Superior temporal gyrus (tissue), 1 donor: ENCODE measurements at regions not wholly inside any gene's neighbourhood (a gene's known extent, or its start where the extent isn't known, plus 50 kb on each side); places are given as distances from the start of the nearest gene placed in this dataset.
"Not testable (repeated sequence)": the region's sequence is repeated elsewhere in the genome, so short reads cannot be mapped to it uniquely, and the experiment has no call there.

Experiments used
- DNase-seq: peaks from one replicate; pipeline ENCODE4 v3.0.0-alpha.2; 2016; ENCODE audit errors: extremely low spot score

DNA sequence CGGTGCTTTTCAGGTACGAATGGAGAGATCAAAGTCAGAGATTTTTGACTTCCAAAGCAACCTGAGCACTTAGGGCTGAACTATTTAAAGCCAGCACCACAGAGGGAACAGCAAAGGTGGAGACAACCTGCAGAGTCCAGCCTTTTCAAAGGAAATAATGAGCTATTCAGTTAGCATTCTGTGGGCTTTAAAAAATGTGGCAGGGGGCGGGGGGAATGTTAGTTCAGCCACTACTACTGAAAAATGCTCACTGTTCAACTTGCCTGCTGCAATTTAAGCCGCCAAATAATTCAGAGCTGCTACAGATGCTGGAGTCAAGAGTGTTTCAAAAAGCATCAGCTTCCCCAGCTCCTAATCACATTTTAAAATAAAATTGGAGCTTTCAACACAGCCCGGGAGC is 473.3 kb upstream of the PLXNA2 start:
- DNase-seq, result no peak

GRCh38 chr1:208722592-208722991 is 478.4 kb upstream of the PLXNA2 start:
- no peak for DNase-seq

DNA sequence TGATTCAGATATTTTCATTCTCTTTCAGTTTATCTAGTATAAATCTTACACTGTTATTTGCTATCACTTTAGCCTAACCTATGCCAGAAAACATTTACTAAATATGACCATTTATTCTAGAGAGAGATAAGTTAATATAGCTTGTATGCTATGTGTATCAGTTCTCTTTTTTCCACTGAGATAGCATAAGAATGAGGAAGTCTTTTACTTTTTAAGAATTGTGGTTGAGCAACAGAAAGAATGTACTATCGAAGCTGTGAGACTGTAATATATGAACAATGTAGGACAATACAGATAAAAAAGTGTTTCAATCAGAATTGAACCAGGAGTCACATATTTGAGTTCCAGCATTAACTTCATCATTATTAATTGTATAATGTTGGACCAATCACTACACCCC is 479.9 kb upstream of the PLXNA2 start:
- DNase-seq, result no peak

DNA sequence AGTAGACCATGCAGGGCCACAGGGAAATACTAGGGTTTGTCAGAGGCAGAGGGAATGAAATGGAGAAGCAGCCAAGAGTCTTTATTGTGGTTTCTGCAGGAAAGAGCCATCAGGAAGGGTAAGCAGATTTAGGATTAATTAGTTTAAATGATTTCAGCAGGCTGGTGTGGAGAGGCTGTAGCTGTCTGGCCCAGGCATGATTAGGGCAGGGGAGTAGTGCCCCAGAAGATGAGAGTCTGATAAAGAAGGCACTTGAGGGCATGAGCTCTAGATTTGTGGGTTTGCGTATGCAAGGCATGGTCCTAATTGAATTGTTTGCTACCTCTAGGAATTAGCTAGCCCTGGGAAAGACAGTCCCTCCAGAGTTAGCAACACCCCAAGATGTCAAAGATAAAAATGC is 484.6 kb upstream of the PLXNA2 start:
- no peak for DNase-seq

DNA sequence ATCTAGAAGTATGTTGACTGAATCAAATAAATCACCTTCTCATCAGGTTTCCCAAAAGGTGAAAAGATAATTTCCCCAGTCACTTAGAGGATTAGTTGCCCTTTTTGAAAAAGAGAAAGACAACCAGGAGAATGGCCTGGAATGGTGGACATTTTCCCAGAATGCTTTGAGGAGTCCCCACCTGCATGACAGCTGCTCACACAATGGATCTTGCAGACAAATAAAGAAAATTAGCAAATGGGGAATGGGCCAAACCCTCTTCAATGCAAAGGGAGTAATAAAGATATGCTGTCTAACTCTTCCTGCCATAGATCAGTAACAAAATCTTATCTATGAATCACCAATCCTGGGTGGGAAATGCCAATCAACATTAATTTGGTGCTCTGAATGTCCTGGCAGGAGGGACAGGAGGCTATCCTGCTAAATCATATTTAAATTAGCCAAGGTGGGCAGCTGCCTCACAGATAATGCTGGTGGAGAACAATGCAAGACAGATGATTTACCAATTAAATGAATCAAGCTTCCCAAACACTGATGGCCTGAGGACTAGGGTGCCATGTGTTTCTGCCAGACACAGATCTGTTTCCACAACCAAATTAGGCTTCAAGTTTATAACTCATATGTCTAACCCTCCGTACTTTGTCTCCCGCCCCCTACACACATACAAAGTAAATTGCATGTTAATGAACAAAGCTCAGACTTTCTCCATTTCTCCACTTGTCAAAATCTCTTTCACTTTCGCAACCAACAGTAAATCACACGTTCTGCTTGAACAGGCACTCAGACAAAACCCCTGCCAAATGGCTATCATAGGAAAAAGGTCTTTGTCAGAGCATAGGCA is 488.0 kb upstream of the PLXNA2 start:
- DNase-seq, result no peak

- DNase-seq, result no peak
Measured at GRCh38 chr1:208737161-208737560, 493.0 kb upstream of the PLXNA2 start.

DNA sequence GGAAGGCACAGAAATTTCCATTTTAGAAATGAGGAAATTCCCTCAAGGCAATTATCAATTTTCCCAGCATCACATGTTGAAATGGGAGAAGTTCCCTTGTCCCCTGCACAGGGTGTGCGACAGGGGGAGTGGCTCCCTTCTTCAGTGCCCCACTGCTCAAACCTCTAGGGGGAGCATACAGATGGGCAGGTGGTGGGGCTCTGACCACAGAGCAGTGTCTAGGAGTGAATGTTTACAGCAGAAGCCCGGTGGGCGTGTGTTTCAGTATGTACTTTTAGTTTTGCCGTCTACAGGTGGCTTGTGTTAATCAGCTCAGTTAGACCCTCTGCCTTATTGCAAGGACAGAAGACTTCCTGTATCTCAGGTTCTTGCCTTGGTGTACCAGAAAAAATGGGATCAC is 493.7 kb upstream of the PLXNA2 start:
- DNase-seq, result no peak

DNA sequence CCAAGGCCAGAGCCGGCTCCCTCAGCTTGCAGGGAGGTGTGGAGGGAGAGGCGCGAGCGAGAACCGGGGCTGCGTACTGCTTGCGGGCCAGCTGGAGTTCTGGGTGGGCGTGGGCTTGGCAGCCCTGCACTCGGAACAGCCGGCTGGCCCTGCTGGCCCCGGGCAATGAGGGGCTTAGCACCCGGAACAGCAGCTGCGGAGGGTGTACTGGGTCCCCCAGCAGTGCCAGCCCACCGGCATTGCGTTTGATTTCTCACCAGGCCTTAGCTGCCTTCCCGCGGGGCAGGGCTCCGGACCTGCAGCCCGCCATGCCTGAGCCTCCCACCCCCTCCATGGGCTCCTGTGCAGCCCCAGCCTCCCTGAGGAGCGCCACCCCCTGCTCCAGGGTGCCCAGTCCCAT is 495.5 kb upstream of the PLXNA2 start:
- DNase-seq, result not testable (repeated sequence)

DNA sequence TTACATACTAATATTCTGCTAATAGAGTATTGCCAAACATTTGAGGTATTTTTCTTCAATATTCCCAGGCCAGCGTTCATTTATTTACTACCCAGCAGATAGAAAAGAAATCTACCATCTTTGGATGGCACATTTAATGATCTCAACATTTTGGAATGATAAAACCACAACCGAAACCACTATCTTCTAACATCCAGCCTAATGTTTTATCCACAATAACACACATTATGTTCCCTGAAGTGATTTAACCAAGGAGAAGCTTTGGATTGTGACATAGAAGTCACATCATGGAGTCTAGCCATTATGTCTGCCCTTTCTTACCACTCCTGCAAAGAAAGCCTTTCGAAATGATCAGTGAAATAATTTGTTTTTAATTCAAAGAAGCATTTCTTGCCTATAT is 497.1 kb upstream of the PLXNA2 start:
- DNase-seq, result no peak

GRCh38 chr1:208743361-208743760 is 499.2 kb upstream of the PLXNA2 start:
- no peak for DNase-seq

GRCh38 chr1:208747979-208748378 is 503.8 kb upstream of the PLXNA2 start:
- no peak for DNase-seq

GRCh38 chr1:208748387-208749165 is 504.4 kb upstream of the PLXNA2 start:
- no peak for DNase-seq

DNA sequence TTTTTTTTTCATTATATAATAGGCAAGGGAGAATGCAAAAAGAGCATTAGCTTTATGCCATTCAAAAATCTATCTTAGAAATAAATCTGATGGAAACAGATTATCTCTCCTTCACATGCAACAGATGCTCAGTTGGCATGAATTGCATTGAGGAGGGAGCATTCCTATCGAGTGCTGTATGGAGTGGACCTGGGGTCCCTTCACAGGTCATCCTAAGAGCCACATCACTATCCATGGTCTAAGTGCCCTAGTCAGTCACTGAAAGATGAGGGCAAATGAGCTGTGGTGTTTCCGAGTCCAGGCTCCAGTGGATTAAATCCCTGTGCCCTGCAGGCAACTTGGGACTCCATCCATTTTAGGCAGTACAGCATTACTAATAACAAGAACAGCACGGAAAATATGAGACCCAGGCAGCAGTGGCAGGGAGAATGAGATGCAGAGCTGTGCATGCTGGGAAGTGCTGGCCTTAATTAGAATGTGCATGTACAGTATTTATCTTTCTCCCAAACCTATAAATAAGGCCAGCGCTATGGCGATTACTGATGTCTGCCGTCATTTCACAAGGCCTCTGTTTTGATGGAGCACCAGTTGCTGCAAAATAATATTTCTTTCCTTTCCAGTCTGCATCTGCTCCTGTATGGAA is 512.3 kb upstream of the PLXNA2 start:
- no peak for DNase-seq

DNA sequence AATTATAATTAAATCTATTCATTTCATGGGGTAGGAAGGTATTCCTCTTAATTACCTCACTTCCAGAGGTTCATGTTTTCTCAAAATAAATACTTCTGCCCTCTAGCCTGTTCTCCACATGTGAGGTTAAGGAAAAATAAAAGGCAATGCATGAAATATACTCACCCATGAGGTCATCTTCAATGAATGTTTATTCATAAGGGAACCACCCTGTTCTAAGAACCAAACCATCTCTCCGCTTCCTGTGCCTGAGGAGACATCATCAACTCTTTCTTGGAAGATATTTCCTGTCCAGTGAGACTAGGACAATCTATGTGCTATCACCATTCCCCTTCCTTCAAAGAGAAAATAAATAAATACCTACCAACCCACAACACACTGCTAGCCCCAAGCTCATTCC is 513.7 kb upstream of the PLXNA2 start:
- no peak for DNase-seq

GRCh38 chr1:208759255-208759654 is 515.1 kb upstream of the PLXNA2 start:
- DNase-seq, result no peak

GRCh38 chr1:208763971-208764370 is 519.8 kb upstream of the PLXNA2 start:
- no peak for DNase-seq

DNA sequence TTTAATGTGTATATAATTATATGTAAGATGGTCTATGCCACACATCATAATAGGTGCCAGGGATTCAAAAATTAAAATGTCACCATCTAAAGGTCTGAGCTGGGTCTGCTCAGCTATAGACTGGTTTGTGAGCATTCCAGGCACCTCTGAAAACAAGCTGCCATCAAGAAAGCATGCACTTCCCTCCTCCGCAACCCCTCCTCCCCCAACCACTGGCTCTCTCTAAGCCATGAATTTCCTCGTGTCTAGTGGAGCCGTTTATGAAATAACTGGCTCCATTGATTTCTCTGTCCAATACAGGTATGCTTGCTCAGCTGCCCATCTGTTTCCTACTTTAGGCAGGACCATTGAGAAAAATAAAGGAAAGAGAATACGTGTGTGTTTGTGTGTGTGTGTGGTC is 522.6 kb upstream of the PLXNA2 start:
- DNase-seq, result no peak

- DNase-seq, result no peak
Measured at GRCh38 chr1:208767816-208768215, 523.6 kb upstream of the PLXNA2 start.

GRCh38 chr1:208772891-208773290 is 528.7 kb upstream of the PLXNA2 start:
- DNase-seq, result no peak

- DNase-seq, result no peak
Measured at GRCh38 chr1:208775841-208776240, 531.7 kb upstream of the PLXNA2 start.

- no peak for DNase-seq
Measured at GRCh38 chr1:208778417-208778816, 534.2 kb upstream of the PLXNA2 start.

- no peak for DNase-seq
Measured at GRCh38 chr1:208781391-208782045, 537.3 kb upstream of the PLXNA2 start.
